CD4-positive, alpha-beta T cell treated with Interleukin-15 for 1 hour (primary cell): ENCODE measurements at regions not wholly inside any gene's neighbourhood (a gene's known extent, or its start where the extent isn't known, plus 50 kb on each side); places are given as distances from the start of the nearest gene placed in this dataset.

Experiments used
- DNase-seq: peaks from one replicate; pipeline ENCODE4 v3.0.0-alpha.2; 2020

DNA sequence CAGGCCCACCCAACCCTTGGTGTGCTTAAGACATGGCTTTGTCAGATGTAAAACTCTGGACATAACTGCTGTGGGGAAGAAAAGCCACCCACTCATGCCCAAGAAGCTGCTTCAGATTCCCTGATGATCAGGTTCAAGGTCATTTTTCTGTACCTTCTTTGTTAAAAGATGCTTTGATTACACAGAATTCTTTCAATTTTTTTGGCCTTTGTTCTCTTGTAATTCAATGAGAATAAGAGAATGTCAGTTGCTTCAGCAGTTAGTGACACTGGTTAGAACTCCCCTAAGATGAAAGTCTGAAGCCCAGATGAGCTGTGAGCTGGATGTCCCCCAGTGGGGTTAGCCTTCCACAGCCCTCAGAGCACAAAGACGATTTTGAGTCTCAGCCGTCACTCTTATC lies 152.7 kb downstream of the CHRM3 start:
- DNase-seq = no peak

DNA sequence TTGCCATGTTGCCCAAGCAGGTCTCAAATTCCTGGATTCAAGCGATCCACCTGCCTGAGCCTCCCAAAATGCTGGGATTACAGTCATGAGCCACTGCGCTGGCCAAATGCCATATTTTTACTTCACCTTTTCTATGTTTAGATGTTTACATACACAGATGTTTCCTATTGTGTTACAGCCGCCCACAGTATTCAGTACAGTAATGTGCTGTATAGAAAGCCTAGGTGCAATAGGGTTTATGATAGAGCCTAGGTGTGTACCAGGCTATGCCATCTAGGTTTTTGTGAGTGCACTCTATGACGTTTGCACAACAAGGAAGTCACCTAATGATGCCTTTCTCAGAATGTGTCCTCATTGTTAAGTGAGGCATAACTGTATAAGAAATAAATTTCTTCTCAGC lies 153.4 kb downstream of the CHRM3 start:
- no peak for DNase-seq

DNA sequence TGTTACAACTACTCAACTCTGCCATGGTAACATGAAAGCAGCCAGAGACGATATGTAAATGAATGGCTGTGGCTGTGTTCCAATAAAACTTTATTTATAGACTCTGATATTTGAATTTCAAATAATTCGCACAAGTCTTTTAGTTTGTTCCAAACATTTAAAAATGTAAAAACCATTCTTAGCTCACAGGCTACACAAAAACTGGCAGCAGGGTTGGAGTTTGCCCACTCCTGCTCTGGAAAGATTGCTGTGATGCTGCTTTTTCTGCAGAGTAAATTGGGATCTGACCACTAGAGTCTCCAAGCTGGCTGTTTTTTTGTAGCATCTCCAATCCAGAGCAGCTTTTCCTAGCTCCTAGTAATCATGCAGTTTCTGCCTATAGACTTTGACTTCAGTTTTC lies 157.5 kb downstream of the CHRM3 start:
- no peak for DNase-seq

DNA sequence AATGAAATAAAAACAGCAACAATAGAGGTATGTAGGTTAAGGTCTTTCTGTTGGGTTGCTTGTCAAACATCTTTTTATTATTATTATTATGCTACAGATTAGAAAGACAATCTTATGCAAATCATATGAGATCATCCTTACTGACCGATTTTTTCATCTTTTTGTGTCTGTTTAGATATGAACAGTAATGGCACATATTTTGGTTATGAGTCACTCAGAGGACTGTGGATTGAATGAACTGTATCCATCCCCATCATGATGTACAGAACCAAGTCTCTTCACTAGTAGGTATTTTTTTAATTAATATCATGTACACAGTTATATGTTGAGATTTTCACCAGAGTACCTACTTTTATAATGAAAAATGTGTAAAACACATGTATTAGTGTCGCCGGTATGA lies 159.1 kb downstream of the CHRM3 start:
- DNase-seq = no peak

GRCh38 chr1:239547987-239548386 lies 161.6 kb downstream of the CHRM3 start:
- DNase-seq = no peak

GRCh38 chr1:239550178-239550577 lies 163.8 kb downstream of the CHRM3 start:
- no peak for DNase-seq

GRCh38 chr1:239555350-239555749 lies 169.0 kb downstream of the CHRM3 start:
- DNase-seq = no peak

- no peak for DNase-seq
These were observed 172.2 kb downstream of the CHRM3 start for GRCh38 chr1:239558559-239558958.

- DNase-seq = no peak
These were observed 172.6 kb downstream of the CHRM3 start for GRCh38 chr1:239558991-239559390.

- no peak for DNase-seq
These were observed 174.6 kb downstream of the CHRM3 start for GRCh38 chr1:239560921-239561320.

DNA sequence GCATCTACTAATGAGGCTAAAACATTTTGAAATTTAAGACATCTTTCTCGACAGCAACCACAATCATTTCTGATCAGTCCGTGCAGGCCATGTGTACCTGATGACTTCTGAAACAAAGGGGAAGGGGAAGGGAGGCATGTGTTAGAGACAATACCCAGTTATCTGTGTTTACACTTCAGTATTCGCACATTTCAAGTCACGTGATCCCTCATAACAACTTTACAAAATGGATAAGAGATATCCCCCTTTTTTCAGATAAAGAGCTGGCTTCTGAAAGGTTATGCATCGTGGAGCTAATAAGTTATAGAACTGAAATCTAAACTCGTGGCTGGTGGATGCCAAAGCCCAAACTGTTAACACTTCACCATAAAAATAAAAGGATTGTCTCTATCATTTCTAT lies 175.7 kb downstream of the CHRM3 start:
- DNase-seq = no peak

- no peak for DNase-seq
These were observed 177.3 kb downstream of the CHRM3 start for GRCh38 chr1:239563681-239564080.

DNA sequence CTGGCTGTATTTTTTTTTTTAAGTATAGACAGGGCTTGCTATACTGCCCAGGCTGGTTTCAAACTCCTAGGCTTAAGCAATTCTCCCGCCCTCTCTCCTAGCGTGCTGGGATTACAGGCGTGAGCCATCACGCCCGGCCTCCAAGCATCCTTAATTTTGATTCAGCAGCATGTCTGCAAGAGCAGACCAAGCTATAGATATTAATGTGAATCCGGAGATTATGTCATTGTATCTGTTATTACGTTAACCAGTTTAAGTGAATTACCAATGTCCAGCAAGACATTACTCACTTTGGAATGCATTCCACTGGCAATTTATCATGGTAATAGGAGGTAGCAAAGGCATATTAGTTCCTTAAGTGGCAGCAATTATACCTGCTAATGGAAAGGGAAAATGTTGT lies 179.7 kb downstream of the CHRM3 start:
- no peak for DNase-seq

- no peak for DNase-seq
These were observed 184.5 kb downstream of the CHRM3 start for GRCh38 chr1:239570878-239571277.

- DNase-seq = no peak
These were observed 185.8 kb downstream of the CHRM3 start for GRCh38 chr1:239572183-239572582.

- DNase-seq = no peak
These were observed 187.7 kb downstream of the CHRM3 start for GRCh38 chr1:239574112-239574511.

DNA sequence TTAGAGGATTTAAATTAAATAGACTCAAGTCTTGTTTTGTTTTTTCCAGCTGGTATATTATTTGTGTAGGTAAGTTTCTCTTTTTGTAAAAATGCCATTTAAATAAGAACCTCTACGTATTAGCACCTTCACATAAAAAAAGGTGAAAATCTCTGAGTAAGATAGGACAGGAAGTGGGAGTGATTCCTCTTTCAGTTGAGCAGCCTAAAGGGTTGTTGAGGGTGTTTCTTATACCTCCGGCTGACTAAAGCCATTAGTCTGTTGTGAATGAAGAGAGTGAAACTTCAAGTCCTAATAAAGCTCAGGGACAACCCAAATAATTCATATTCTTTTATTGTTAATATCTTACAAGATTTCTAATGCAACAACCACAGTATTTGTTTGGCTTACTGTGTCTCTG lies 188.7 kb downstream of the CHRM3 start:
- no peak for DNase-seq

DNA sequence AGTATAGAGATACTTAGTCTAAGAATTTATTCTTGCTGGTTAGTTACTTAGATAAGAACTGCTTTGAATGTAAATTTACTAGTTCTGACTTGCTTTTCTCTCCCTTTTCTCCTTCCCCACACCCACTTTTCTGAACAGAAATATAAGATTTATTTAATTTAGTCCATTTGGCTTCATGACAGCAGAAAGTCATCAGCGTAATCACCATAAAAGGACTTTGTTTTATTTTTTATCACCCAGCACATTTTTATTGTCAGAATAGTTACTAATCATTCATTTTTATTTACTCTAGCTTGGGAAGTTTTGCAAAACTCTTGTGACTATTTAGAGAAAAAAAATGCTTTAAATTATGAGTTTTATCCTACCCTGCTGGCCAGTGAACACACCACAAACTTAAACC lies 197.2 kb downstream of the CHRM3 start:
- DNase-seq = no peak

DNA sequence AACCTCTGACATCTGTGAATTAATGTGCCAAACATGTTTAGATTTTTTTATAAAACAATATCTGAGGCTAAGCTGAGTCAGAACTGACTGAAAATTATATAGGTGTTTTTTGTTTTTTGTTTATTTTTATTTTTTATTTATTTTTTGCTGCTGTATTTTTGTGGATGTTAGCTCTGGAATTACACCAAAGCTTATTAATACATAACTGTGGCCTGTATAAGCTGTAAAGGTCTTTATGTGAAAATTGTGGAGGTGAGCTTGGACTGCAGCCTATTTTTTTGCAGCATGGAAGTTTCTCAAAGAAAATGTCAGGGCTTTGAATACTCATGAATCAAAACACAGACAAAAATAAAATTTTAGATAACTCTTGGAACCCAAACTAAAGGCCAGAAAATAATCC lies 199.8 kb downstream of the CHRM3 start:
- no peak for DNase-seq

GRCh38 chr1:239587066-239587465 lies 200.7 kb downstream of the CHRM3 start:
- DNase-seq = peak; percentile 49

DNA sequence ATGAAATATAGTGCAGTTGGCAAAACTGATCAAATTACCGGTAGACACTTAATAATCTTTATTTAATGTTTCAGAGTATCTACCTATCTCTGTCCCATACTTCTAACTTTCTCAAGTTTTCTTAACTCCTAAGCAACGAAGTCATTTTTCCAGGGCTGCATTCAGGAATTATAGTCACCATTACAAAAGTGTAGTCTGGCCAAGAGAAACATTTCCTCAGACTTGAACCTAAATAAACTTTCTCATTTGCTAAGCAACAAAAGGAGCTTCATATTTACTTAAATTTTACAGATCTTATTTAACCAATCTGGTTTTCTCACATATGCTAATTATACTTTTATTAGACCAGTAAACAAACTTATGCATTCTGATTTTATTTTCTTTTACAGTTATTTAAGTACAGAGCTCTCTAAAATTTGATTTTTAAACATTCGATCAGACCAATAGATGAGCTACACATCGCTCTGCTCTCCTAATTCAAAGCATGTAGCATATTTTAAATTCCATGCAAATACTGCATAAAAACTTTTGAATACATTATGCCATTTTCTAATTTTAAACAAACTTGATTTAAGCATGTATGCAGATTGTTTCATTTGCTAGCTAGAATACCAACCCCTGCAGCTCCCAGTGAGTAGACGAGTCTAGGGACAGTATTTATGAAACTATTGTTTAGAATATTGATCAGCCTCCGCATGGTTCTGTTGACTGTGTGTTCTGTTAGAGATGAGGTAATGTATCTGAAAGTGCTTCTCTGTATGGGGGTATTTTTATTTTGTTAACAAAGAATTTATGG lies 201.4 kb downstream of the CHRM3 start:
- DNase-seq = no peak

GRCh38 chr1:239590556-239590955 lies 204.2 kb downstream of the CHRM3 start:
- no peak for DNase-seq

GRCh38 chr1:239593527-239593926 lies 207.2 kb downstream of the CHRM3 start:
- no peak for DNase-seq

DNA sequence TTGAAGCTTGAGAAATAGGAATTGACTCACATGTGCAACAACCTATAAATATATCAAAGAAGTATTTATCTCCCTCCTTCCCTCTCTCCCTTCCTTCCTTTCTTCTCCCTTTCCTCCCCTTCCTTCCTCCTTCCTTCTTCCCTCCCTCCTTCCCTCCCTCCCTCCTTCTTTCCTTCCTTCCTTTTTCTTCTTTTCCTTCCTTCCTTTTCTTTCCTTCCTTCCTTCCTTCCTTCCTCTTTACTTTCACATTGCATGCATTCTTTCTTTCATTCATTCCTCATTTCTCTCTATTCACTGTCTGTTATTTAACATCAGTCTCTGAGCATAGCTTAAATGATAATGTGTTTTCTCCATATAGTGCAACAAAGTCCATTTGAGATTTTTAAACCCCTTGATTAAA lies 214.2 kb downstream of the CHRM3 start:
- no peak for DNase-seq

DNA sequence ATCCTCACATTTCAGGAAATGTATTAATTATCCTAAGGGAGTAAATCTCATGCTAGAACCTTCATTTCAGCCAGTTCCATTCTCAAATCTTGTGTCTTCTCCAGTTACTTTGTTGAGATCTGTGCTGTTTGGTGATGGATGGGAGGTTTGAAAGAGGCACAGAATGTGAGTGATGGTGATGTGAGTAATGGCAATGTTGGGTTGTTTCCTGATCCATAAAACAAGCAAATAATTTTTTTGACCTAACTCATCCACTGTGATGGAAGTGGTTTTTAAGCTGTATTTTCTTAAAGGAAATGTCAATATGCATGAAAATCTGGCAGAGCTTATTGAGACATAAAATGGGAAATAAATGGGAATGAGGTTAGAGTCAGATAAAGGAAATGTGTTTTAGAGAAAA lies 214.7 kb downstream of the CHRM3 start:
- DNase-seq = no peak
